Peyer's patch (tissue), 4 donors: ENCODE measurements at regions not wholly inside any gene's neighbourhood (a gene's known extent, or its start where the extent isn't known, plus 50 kb on each side); places are given as distances from the start of the nearest gene placed in this dataset.

Experiments used
- CTCF ChIP-seq, 6 experiments: fragments of 450-650 bp in 4 of 6; fragments of 200-600 bp in 2 of 6; sonication (generic) in 1 of 6; IDR thresholded peaks; one replicate each; pipeline ENCODE4 v1.5.1; 2017 to 2019; ENCODE audit warnings: antibody characterized with exemption in 6 of 6, mild to moderate bottlenecking in 3 of 6, moderate library complexity in 1 of 6
- POLR2A ChIP-seq, 2 donors: fragments of 450-650 bp; IDR thresholded peaks; one replicate each; pipeline ENCODE4 v1.5.1; 2017; ENCODE audit warnings: antibody characterized with exemption in 2 of 2, mild to moderate bottlenecking in 2 of 2, moderate library complexity in 2 of 2

- TF ChIP-seq CTCF (IDR thresholded peaks at IDR 0.05) (no peak), POLR2A (IDR thresholded peaks at IDR 0.05) (no peak)
Observed at GRCh38 chr6:81371930-81372329, 380.6 kb downstream of the TENT5A start.
